ENCODE measurements at regions not wholly inside any gene's neighbourhood (a gene's known extent, or its start where the extent isn't known, plus 50 kb on each side); places are given as distances from the start of the nearest gene placed in this dataset.
"Not testable (repeated sequence)": the region's sequence is repeated elsewhere in the genome, so short reads cannot be mapped to it uniquely, and the experiment has no call there.

- DNase-seq (ENCODE audit: low spot score): no peak
- in situ Hi-C loops (cut with MboI; ENCODE audit: low pct_unique_long_range_greater_than_20kb, low sequenced_read_pairs, unreplicated experiment): no loop called here
- TF ChIP-seq, protein P1, sequence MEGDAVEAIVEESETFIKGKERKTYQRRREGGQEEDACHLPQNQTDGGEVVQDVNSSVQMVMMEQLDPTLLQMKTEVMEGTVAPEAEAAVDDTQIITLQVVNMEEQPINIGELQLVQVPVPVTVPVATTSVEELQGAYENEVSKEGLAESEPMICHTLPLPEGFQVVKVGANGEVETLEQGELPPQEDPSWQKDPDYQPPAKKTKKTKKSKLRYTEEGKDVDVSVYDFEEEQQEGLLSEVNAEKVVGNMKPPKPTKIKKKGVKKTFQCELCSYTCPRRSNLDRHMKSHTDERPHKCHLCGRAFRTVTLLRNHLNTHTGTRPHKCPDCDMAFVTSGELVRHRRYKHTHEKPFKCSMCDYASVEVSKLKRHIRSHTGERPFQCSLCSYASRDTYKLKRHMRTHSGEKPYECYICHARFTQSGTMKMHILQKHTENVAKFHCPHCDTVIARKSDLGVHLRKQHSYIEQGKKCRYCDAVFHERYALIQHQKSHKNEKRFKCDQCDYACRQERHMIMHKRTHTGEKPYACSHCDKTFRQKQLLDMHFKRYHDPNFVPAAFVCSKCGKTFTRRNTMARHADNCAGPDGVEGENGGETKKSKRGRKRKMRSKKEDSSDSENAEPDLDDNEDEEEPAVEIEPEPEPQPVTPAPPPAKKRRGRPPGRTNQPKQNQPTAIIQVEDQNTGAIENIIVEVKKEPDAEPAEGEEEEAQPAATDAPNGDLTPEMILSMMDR (IDR thresholded peaks at IDR 0.05; ENCODE audit: extremely low read depth, insufficient read depth, missing control alignments): no peak
Measured at GRCh38 chr10:109070492-109070891, 852.8 kb downstream of the XPNPEP1 start.

DNA sequence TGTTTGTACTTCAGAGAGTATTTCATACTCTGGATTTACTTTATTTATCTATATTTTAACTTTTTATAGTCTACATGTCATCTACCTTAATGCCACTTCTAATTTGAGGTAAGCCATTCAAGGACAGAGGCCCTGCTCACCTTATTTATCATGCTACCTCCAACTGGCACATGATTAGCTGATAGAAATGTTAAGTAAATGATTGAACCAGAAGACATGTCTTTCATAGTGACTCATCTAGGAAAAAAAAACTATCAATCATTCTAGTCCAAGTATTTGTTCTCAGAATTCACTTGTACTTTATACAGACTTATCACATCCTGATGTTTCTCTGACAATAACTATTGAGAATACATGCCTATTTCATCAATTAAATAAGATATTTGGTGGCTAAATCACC is 856.3 kb downstream of the XPNPEP1 start:
- no peak for DNase-seq (ENCODE audit: low spot score)
- TF ChIP-seq, protein P1 (IDR thresholded peaks at IDR 0.05; ENCODE audit: extremely low read depth, insufficient read depth, missing control alignments): no peak
- in situ Hi-C loops (cut with MboI; ENCODE audit: low pct_unique_long_range_greater_than_20kb, low sequenced_read_pairs, unreplicated experiment): no loop called here

DNA sequence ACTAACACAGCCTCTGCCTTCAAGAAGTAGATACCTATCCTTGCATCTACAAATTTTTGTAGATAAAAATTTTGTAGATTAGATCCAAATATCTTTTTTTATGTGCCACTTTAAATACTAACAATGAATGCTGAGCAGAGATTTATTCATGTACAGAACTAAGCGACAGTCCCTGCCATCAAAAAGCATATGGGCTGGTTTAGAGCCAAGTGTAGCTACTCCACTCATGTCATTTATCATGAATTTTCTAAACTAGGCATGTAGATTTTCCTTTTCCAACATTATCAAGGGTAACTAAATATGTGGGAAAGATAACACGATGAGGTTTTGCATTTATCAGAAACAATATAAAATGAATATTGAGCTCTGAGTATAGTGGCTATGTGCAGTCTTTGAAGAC is 857.5 kb downstream of the XPNPEP1 start:
- TF ChIP-seq, protein P1 (IDR thresholded peaks at IDR 0.05; ENCODE audit: extremely low read depth, insufficient read depth, missing control alignments): no peak
- in situ Hi-C loops (cut with MboI; ENCODE audit: low pct_unique_long_range_greater_than_20kb, low sequenced_read_pairs, unreplicated experiment): no loop called here
- no peak for DNase-seq (ENCODE audit: low spot score)

- DNase-seq (ENCODE audit: low spot score): no peak
- in situ Hi-C loops (cut with MboI; ENCODE audit: low pct_unique_long_range_greater_than_20kb, low sequenced_read_pairs, unreplicated experiment): no loop called here
- TF ChIP-seq, protein P1 (IDR thresholded peaks at IDR 0.05; ENCODE audit: extremely low read depth, insufficient read depth, missing control alignments): no peak
Measured at GRCh38 chr10:109062371-109062770, 860.9 kb downstream of the XPNPEP1 start.

GRCh38 chr10:109055243-109055642 is 868.1 kb downstream of the XPNPEP1 start:
- in situ Hi-C loops (cut with MboI; ENCODE audit: low pct_unique_long_range_greater_than_20kb, low sequenced_read_pairs, unreplicated experiment): no loop called here
- DNase-seq (ENCODE audit: low spot score): no peak
- TF ChIP-seq, protein P1 (IDR thresholded peaks at IDR 0.05; ENCODE audit: extremely low read depth, insufficient read depth, missing control alignments): no peak

DNA sequence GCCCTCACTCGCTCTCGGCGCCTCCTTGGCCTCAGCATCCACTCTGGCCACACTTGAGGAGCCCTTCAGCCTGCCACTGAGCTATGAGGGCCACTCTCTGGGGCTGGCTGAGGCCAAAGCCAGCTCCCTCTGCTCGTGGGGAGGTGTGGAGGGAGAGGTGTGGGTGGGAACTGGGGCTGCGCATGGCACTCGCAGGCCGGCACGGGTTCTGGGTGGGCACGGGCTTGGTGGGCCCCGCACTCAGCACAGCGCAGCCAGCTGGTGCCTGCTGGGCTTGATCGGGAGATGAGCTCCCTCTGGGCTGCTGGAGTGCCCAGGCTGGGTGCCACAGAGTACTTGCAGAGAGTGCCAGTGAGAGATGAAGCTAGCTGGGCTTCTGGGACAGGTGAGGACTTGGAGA is 875.5 kb downstream of the XPNPEP1 start:
- TF ChIP-seq, protein P1 (IDR thresholded peaks at IDR 0.05; ENCODE audit: extremely low read depth, insufficient read depth, missing control alignments): no peak
- DNase-seq (ENCODE audit: low spot score): no peak
- in situ Hi-C loops (cut with MboI; ENCODE audit: low pct_unique_long_range_greater_than_20kb, low sequenced_read_pairs, unreplicated experiment): no loop called here

GRCh38 chr10:109046427-109046826 is 876.9 kb downstream of the XPNPEP1 start:
- DNase-seq (ENCODE audit: low spot score): not testable (repeated sequence)

More at GRCh38 chr10:109046427-109046826, 876.9 kb downstream of the XPNPEP1 start:
- in situ Hi-C loops (cut with MboI; ENCODE audit: low pct_unique_long_range_greater_than_20kb, low sequenced_read_pairs, unreplicated experiment): not testable (repeated sequence)
